ENCODE measurements at regions not wholly inside any gene's neighbourhood (a gene's known extent, or its start where the extent isn't known, plus 50 kb on each side); places are given as distances from the start of the nearest gene placed in this dataset.

DNA sequence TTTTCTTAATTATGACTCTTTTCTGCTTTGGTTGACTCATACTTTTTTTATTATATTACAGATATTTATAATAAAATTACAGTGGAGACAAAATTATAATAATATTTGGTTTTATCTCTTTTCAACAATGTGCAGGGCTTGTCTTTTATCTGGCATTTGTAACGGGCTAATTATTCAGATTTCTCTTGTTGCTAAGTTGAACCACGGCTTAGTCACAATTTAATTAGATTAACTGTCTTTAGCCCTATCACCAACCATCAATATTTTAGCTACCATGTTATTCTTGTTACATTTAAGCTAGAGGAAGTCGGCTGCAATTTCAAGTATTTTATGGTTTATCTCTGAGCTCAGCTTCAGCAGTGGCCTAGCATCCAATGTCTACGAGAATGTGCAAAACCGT, 798.9 kb upstream of the CA10 start:
- TF ChIP-seq CEBPB (IDR thresholded peaks at IDR 0.05) (no peak), TEAD4 (IDR thresholded peaks at IDR 0.05) (no peak)
- TF ChIP-seq, protein P1, sequence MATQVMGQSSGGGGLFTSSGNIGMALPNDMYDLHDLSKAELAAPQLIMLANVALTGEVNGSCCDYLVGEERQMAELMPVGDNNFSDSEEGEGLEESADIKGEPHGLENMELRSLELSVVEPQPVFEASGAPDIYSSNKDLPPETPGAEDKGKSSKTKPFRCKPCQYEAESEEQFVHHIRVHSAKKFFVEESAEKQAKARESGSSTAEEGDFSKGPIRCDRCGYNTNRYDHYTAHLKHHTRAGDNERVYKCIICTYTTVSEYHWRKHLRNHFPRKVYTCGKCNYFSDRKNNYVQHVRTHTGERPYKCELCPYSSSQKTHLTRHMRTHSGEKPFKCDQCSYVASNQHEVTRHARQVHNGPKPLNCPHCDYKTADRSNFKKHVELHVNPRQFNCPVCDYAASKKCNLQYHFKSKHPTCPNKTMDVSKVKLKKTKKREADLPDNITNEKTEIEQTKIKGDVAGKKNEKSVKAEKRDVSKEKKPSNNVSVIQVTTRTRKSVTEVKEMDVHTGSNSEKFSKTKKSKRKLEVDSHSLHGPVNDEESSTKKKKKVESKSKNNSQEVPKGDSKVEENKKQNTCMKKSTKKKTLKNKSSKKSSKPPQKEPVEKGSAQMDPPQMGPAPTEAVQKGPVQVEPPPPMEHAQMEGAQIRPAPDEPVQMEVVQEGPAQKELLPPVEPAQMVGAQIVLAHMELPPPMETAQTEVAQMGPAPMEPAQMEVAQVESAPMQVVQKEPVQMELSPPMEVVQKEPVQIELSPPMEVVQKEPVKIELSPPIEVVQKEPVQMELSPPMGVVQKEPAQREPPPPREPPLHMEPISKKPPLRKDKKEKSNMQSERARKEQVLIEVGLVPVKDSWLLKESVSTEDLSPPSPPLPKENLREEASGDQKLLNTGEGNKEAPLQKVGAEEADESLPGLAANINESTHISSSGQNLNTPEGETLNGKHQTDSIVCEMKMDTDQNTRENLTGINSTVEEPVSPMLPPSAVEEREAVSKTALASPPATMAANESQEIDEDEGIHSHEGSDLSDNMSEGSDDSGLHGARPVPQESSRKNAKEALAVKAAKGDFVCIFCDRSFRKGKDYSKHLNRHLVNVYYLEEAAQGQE (IDR thresholded peaks at IDR 0.05; ENCODE audit: low read depth), result no peak

- TF ChIP-seq NFIC (IDR thresholded peaks at IDR 0.05), result no peak
- no peak for TF ChIP-seq TCF12 (IDR thresholded peaks at IDR 0.05; ENCODE audit: low read depth)
- TF ChIP-seq CREB1 (IDR thresholded peaks at IDR 0.05; ENCODE audit: low read depth), result no peak
- no peak for TF ChIP-seq FOXM1 (IDR thresholded peaks at IDR 0.05; ENCODE audit: borderline replicate concordance, low read depth)
- TF ChIP-seq, protein P2, sequence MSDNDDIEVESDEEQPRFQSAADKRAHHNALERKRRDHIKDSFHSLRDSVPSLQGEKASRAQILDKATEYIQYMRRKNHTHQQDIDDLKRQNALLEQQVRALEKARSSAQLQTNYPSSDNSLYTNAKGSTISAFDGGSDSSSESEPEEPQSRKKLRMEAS (IDR thresholded peaks at IDR 0.05), result no peak
- no peak for TF ChIP-seq TAF1 (IDR thresholded peaks at IDR 0.05; ENCODE audit: low read depth)
- TF ChIP-seq CEBPB (IDR thresholded peaks at IDR 0.05), result no peak
- TF ChIP-seq ZBTB7A (IDR thresholded peaks at IDR 0.05; ENCODE audit: low read depth), result no peak
These were observed 788.9 kb upstream of the CA10 start for GRCh38 chr17:52947418-52947817.

DNA sequence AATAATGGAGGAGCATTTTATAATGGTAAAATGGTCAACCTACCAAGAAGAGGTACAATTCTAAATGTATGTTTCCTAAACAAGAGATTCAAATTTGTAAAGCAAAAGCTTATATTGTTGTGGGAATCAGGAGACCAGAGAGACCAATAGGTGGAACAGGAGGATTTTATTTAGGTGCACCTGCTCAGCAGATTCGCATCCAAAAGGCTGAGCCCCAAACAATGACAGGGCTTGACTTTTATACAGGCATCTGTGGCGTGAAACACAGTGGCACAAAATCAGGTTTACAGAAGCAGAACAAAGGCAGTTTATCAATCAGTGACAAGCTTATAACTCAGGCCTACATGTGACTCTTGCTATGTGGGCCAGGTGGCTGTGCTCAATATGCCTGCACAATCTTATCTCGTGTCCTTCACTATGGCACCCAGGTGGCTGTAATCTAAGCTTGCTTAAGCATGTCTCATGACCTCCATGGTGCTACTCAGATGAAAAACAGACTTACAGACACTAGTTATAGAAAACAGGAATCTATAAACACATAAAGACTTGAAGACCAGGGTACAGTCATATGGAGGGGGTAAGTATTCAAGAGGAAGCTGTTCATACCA, 780.2 kb upstream of the CA10 start:
- TF ChIP-seq EGR1 (IDR thresholded peaks at IDR 0.05), result no peak
- no peak for TF ChIP-seq FOXM1 (IDR thresholded peaks at IDR 0.05; ENCODE audit: borderline replicate concordance, low read depth)
- no peak for TF ChIP-seq ZBTB7A (IDR thresholded peaks at IDR 0.05; ENCODE audit: low read depth)
- no peak for TF ChIP-seq YY1 (IDR thresholded peaks at IDR 0.05; ENCODE audit: low read depth)
- TF ChIP-seq RAD21 (IDR thresholded peaks at IDR 0.05; ENCODE audit: low read depth), result no peak
- TF ChIP-seq CEBPB (IDR thresholded peaks at IDR 0.05), result no peak
- TF ChIP-seq EP300 (IDR thresholded peaks at IDR 0.05; ENCODE audit: borderline replicate concordance), result no peak
- no peak for TF ChIP-seq USF1 (IDR thresholded peaks at IDR 0.05)
- TF ChIP-seq NFIC (IDR thresholded peaks at IDR 0.05), result no peak
- no peak for TF ChIP-seq TCF12 (IDR thresholded peaks at IDR 0.05; ENCODE audit: low read depth)
- TF ChIP-seq, protein P2 (IDR thresholded peaks at IDR 0.05), result no peak

GRCh38 chr17:52930581-52930980, 772.1 kb upstream of the CA10 start:
- TF ChIP-seq NFIC (IDR thresholded peaks at IDR 0.05), result no peak
- no peak for TF ChIP-seq FOXM1 (IDR thresholded peaks at IDR 0.05; ENCODE audit: borderline replicate concordance, low read depth)
- no peak for TF ChIP-seq CREB1 (IDR thresholded peaks at IDR 0.05; ENCODE audit: low read depth)
- no peak for TF ChIP-seq TAF1 (IDR thresholded peaks at IDR 0.05; ENCODE audit: low read depth)
- no peak for TF ChIP-seq RAD21 (IDR thresholded peaks at IDR 0.05; ENCODE audit: low read depth)
- TF ChIP-seq, protein P1 (IDR thresholded peaks at IDR 0.05; ENCODE audit: low read depth), result no peak
- no peak for TF ChIP-seq ZBTB7A (IDR thresholded peaks at IDR 0.05; ENCODE audit: low read depth)
- no peak for TF ChIP-seq TEAD4 (IDR thresholded peaks at IDR 0.05)
- no peak for TF ChIP-seq TCF12 (IDR thresholded peaks at IDR 0.05; ENCODE audit: low read depth)

DNA sequence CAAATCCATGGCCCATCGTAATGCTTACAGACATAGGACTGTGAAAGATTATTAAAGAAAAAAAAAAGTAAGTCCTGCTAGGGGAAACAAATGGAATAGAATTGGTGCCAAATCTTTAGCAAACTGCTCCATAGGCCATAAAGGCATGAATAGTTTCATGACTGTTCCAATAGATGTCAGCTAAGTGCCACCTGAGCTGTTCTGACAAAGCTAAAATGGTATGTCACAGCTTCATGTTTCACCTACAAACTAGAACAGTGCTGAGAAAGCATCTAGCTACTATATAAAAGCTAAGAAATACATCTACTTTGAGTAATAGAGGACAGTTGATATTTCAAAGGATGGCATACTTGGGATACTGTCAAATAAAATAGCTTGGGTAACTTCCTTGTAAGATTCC, 771.6 kb upstream of the CA10 start:
- no peak for TF ChIP-seq CEBPB (IDR thresholded peaks at IDR 0.05)
- TF ChIP-seq USF1 (IDR thresholded peaks at IDR 0.05), result no peak

DNA sequence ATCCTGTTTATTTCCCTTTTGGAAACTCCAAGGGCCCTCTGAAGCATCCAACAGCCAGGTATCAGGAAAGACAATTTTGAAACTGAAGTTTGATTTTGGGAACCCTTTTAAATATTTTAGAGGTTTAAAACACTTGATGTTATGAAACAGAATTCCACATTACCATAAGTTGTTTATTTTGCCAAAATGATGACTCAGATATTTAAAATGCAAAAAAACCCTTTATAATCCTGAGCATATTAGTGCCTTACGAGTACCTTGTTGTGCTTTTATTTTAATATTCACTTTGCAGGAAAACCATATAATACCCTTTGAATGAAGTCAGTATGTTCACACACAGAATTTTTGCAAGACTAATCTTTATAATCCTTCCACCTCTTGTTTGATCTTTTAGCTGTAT, 765.1 kb upstream of the CA10 start:
- TF ChIP-seq CREB1 (IDR thresholded peaks at IDR 0.05; ENCODE audit: low read depth) (no peak), EGR1 (IDR thresholded peaks at IDR 0.05) (no peak), EP300 (IDR thresholded peaks at IDR 0.05; ENCODE audit: borderline replicate concordance) (no peak), ZBTB7A (IDR thresholded peaks at IDR 0.05; ENCODE audit: low read depth) (no peak), TCF12 (IDR thresholded peaks at IDR 0.05; ENCODE audit: low read depth) (no peak), TEAD4 (IDR thresholded peaks at IDR 0.05) (no peak), TAF1 (IDR thresholded peaks at IDR 0.05; ENCODE audit: low read depth) (no peak), YY1 (IDR thresholded peaks at IDR 0.05; ENCODE audit: low read depth) (no peak), FOXM1 (IDR thresholded peaks at IDR 0.05; ENCODE audit: borderline replicate concordance, low read depth) (no peak), NFIC (IDR thresholded peaks at IDR 0.05) (no peak), RAD21 (IDR thresholded peaks at IDR 0.05; ENCODE audit: low read depth) (no peak), CEBPB (IDR thresholded peaks at IDR 0.05) (no peak)
- TF ChIP-seq, protein P1 (IDR thresholded peaks at IDR 0.05; ENCODE audit: low read depth), result no peak
- TF ChIP-seq, protein P2 (IDR thresholded peaks at IDR 0.05), result no peak

All from Ishikawa (cell line).